GM18505 (cell line): ENCODE measurements at regions not wholly inside any gene's neighbourhood (a gene's known extent, or its start where the extent isn't known, plus 50 kb on each side); places are given as distances from the start of the nearest gene placed in this dataset.
"Not testable (repeated sequence)": the region's sequence is repeated elsewhere in the genome, so short reads cannot be mapped to it uniquely, and the experiment has no call there.

Source experiments
- ATAC-seq: cut with Tn5 transposase; IDR thresholded peaks from one replicate; pipeline ENCODE4 v1.9.1; 2021; ENCODE audit not compliant: unreplicated experiment
- POLR2A ChIP-seq: IDR thresholded peaks from 4 replicates; pipeline ENCODE4 v1.6.1; 2011; ENCODE audit warnings: borderline replicate concordance; ENCODE audit not compliant: insufficient read depth, insufficient read length; ENCODE audit errors: extremely low read depth

GRCh38 chr4:42781315-42781714 is 111.2 kb upstream of the GRXCR1 start:
- TF ChIP-seq POLR2A, result no peak
- ATAC-seq, result no peak

- no peak for TF ChIP-seq POLR2A
- ATAC-seq, result no peak
Measured at GRCh38 chr4:42778349-42778748, 114.2 kb upstream of the GRXCR1 start.

DNA sequence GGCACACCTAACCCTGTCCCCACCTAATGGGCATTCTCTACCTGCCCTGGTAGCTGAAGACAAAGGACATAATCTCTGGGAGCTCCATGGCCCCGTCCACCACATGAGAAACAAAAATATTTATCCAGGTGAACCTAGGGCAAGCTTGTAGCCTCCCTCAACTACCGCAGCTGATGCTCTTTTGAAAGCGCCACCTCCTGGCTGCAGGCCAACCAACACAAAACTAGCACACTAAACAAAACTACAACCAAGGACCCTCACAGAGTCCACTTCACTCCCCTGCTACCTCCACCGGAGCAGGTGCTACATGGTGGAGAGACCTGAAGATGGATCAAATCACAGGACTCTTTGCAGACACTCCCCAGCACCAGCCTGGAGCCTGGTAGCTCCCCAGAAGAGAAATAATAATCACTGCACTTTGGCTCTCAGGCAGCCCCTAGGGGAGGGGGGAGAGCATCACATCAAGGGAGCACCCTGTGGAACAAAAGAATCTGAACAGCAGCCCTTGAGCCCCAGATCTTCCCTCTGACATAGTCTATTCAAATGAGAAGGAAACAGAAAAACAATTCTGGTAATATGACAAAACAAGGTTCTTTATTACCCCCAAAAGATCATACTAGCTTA is 111.3 kb upstream of the ATP8A1 start:
- no peak for ATAC-seq
- no peak for TF ChIP-seq POLR2A

GRCh38 chr4:42767669-42768068 is 110.8 kb upstream of the ATP8A1 start:
- TF ChIP-seq POLR2A, result no peak
- ATAC-seq, result no peak

GRCh38 chr4:42761804-42762203 is 104.9 kb upstream of the ATP8A1 start:
- no peak for TF ChIP-seq POLR2A
- ATAC-seq, result no peak

DNA sequence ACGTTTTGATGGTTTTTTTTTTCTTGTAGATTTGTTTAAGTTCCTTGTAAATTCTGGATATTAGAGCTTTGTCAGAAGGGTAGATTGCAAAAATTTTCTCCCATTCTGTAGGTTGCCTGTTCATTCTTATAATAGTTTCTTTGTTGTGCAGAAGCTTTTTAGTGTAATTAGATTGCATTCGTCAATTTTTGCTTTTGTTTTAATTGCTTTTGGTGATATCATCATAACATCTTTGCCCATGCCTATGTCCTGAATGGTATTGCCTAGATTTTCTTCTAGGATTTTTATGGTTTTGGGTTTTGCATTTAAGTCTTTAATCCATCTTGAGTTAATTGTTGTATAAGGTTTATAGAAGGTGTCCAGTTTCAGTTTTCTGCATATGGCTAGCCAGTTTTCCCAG is 98.1 kb upstream of the ATP8A1 start:
- not testable (repeated sequence) for ATAC-seq

DNA sequence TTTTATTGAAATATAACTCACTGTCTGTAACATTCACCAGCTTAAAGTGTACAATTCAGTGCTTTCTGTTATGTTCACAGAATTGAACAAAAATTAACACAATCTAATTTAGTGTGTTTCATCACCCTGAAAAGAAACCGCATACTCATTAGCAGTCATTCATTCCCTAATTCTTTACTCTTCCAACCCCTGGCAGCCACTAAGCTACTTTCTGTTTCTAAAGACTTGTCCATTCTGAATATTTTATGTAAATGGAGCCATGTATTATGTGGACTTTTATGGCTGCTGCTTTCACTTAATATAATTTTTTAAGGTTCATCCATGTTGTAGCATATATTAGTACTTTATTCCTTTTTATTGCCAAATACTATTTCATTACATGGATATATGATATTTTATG is 94.7 kb upstream of the ATP8A1 start:
- no peak for ATAC-seq
- TF ChIP-seq POLR2A, result no peak

GRCh38 chr4:42750856-42751255 is 94.0 kb upstream of the ATP8A1 start:
- TF ChIP-seq POLR2A, result no peak
- ATAC-seq, result no peak

DNA sequence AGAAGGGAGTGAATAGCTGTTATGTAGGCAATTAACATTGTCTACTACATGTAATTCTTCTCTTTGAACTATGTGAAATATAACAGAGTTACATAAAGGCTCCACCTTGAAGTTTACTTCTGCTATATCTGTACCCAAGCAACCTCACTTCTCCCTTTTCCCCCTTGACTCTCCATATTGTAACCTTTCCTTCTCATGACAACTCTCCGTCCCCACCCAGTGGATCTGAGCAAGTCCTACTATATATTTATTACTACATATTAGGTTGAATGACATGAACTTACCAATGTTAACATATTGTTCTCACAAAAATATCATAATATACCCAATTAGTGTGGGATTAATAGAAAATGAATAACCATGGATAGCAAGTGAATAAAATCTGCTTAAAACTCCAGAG is 93.2 kb upstream of the ATP8A1 start:
- TF ChIP-seq POLR2A, result no peak
- ATAC-seq, result no peak

DNA sequence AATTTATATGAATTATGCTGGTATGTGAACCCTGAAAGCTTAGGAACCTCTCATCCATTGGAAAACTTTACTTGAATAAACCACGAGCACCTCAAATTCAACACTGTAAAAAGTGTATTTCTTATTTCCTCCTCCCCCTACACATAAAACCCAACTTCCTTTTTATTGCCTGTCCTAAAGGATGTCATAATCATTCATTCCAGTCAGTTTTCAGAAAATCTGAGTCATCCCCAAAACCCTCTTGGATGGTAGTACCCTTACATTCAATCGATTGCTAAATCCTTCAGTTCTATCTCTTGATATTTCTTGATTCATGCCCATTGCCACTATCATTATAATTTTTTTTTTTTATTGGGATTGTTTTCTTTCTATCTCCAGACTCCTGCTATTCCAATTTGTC is 91.1 kb upstream of the ATP8A1 start:
- no peak for TF ChIP-seq POLR2A
- no peak for ATAC-seq

DNA sequence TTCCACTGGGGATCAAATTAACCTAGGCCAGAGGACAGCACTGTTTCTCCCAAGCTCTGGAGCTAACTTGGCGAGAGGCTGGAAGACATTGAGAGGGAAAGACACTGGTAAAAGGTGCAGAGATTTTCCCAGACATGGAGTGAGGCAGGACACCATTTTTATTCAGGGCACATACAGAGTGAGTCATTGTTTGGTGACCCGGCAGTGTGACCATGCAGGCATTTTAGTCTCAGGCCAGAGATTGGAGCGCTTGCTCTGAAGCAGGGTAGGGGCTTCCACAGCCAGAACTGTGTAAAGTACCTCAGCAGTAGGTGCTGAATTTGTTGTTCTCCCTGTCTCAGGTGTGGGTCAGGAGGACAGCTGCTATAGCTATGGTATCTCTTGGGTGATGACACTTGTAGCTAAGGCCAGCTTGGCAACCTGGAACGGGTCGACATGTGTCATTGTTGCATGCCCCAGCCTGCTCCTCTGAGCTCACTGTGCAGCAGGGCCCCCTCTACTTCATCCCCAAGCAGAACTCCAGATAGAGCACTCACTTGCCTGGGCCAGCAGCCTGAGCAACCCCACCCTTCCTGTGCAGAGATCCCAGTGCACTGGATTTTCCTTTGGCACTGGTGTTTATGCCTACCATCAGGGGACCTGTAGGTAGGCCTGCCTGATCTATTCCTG is 79.8 kb upstream of the ATP8A1 start:
- no peak for TF ChIP-seq POLR2A
- ATAC-seq, result no peak

DNA sequence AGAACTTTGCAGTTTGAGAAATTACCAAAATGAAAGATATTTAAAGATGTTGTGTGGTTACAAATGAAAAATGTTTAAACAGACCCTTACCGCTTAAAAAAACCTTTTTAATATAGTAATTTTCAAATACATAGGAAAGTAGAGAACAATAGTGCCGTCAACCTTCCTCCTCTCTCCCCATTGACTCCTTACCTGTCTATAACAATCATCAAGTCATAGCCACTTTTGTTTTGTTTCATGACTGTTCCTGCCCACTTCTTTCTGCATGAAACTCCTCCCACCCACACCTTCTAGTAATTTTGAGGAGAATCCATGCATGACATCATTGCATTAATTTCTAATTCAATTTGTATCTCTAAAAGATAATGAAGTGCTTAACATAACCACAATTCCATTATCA is 76.5 kb upstream of the ATP8A1 start:
- no peak for TF ChIP-seq POLR2A
- no peak for ATAC-seq

- no peak for ATAC-seq
- TF ChIP-seq POLR2A, result no peak
Measured at GRCh38 chr4:42732776-42733175, 75.9 kb upstream of the ATP8A1 start.

- TF ChIP-seq POLR2A, result no peak
- no peak for ATAC-seq
Measured at GRCh38 chr4:42729505-42730237, 72.8 kb upstream of the ATP8A1 start.
